ENCODE measurements at regions not wholly inside any gene's neighbourhood (a gene's known extent, or its start where the extent isn't known, plus 50 kb on each side); places are given as distances from the start of the nearest gene placed in this dataset.
"Not testable (repeated sequence)": the region's sequence is repeated elsewhere in the genome, so short reads cannot be mapped to it uniquely, and the experiment has no call there.

DNA sequence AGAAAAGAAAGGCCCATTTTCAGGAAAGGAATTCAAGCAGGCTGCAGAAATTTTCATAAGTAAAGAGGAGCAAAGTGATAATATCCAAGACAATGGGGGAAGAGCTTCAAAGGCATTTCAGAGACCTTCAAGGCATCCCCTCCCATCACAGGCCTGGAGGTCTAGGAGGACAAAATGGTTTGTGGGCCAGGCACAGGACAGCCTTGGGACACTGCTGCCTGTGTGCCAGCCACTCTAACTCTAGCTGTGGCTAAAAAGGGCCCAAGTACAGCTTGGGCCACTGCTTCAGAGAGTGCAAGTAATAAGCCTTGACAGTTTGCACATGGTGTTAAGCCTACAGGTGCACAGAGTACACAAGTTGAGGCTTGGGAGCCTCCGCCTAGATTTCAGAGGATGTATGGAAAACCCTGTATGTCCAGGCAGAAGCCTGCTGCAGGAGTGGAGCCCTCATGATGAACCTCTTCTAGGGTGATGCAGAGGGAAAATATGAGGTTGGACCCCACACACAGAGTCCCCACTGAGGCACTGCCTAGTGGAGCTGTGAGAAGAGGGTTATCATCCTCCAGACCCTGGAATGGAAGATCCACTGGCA, 51.8 kb upstream of the ZSWIM5 start:
- no peak for DNase-seq

- DNase-seq: no peak
These were observed 52.6 kb upstream of the ZSWIM5 start for GRCh38 chr1:45259053-45259452.

- DNase-seq: no peak
These were observed 53.8 kb upstream of the ZSWIM5 start for GRCh38 chr1:45260244-45260643.

DNA sequence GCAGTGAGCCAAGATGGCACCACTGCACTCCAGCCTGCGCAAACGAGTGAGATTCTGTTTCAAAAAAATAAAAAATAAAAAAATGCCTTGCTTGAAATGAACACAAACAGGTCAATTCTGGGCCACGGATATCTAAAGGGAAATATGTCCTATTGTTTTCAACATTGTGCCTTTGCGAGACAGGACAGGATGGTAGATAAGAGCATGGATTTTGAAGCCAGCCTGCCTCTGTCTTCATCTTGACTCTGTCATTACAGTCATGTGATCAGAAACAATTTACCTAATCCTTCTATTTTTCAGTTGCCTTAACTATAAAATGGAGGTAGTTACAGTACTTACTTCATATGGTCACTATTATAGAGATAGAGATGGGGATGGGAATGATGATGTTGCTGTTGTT, 56.7 kb upstream of the ZSWIM5 start:
- no peak for DNase-seq

DNA sequence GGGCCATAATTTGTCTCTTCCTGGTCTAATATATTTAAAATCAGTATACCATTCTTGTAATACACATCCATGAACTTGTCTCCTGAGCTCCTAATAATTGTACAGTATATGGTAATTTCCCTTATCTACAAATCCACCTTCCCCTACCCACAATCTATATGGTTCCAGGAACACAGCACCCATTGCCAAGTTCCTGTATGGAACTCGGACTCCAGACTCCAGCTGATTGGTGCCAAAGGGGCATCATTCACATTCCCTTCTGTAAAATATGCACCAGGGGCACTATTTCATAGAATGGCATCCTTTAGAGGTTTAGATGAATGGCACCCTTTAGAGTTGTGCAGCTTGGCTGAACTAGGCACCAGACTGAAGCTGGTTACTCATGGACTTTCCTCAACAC, 58.8 kb upstream of the ZSWIM5 start:
- no peak for DNase-seq

GRCh38 chr1:45266151-45266801, 59.9 kb upstream of the ZSWIM5 start:
- peak in 1 of 14 donors; percentile 4 for DNase-seq

- DNase-seq: not testable (repeated sequence)
These were observed 58.4 kb upstream of the HPDL start for GRCh38 chr1:45268310-45268709.

GRCh38 chr1:45272267-45272666, 54.4 kb upstream of the HPDL start:
- DNase-seq: not testable (repeated sequence)

DNA sequence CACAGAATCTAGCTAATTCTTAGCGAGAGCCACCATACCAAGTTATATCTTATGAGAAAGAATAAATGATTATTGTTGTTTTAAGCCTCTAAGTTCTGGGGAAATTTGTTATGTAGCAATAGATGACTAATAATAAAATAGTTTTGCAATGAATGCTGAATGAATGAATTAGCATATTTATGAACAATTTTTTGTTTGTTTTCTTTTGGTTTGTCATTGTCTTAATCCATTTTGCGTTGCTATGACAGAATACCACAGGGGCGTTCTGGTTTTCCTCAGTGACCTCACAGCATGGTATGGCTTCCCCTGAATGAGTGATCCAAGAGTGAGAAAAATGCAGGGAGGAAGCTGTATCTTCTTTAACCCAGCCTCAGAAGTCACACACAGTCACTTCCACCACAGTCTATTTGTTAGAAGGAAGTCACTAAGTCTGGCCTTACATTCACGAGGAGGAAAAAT, 53.8 kb upstream of the HPDL start:
- DNase-seq: no peak

DNA sequence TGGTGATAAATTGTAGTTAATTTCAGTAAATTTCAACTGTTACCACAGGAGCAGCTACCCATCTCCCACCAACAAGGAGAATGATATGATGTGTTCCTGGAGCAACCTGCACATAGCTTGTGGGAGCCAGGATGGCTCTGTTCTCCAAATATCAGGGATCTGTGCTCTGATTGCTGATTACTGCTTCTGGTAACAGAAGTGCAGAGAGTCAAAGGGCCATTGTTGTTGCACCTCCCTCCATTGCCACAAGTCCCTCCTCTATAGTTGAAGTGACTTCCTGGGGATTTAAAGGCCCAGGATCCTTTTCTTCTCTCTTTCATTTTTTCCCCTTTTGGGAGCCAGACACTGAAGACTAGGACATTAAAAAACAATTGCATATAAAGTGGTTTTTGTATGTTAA, 51.6 kb upstream of the HPDL start:
- peak in 2 of 14 donors; percentile 8 to 21 for DNase-seq
